GM23248 (cell line): ENCODE measurements at regions not wholly inside any gene's neighbourhood (a gene's known extent, or its start where the extent isn't known, plus 50 kb on each side); places are given as distances from the start of the nearest gene placed in this dataset.

Experiments used
- EZH2 ChIP-seq: fragments of 200-600 bp; sonication (generic); IDR thresholded peaks from 2 replicates; pipeline ENCODE4 v1.6.1; 2018; ENCODE audit warnings: antibody characterized with exemption, mild to moderate bottlenecking; ENCODE audit not compliant: insufficient read depth, poor library complexity, severe bottlenecking
- EZH2phosphoT487 ChIP-seq: fragments of 200-600 bp; sonication (generic); IDR thresholded peaks from 2 replicates; pipeline ENCODE4 v1.6.1; 2018; ENCODE audit warnings: antibody characterized with exemption, moderate library complexity, mild to moderate bottlenecking, low read depth; ENCODE audit not compliant: insufficient read depth

GRCh38 chr3:162994165-162994564 lies 1497.6 kb downstream of the OTOL1 start:
- no peak for TF ChIP-seq EZH2phosphoT487
- TF ChIP-seq EZH2 = no peak
